ENCODE measurements at regions not wholly inside any gene's neighbourhood (a gene's known extent, or its start where the extent isn't known, plus 50 kb on each side); places are given as distances from the start of the nearest gene placed in this dataset.

DNA sequence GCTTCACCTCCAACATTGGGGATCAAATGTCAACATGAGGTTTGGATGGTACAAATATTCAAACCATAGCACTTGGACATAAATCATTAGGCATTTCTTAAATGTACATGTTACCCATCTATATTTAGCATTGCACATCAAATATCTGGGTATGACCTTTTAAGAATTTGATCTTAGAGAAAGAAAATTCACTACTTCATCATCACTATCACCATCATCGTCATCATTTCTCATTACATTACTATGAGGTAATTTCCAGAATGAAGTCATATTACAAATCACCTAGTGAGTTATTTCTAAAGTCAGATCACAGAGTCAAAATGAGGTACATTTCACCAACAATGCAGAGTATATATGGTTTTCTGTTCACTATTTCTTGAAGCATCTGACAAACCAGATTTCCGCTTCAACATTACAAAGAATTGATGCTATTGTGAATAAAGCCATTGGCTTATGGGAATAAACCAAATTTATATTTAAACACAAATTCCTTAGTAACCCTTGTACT, 356.4 kb upstream of the GYPC start (continued):
- TF ChIP-seq NRL (CRISPR knock-in tag; IDR thresholded peaks at IDR 0.05; ENCODE audit: borderline replicate concordance), result no peak
- TF ChIP-seq ZFX (CRISPR knock-in tag; IDR thresholded peaks at IDR 0.05; ENCODE audit: low read depth), result no peak
- no peak for TF ChIP-seq ZNF574 (CRISPR knock-in tag; IDR thresholded peaks at IDR 0.05)
- TF ChIP-seq CREB1 (IDR thresholded peaks at IDR 0.05), result peak; percentile 66
- no peak for TF ChIP-seq CREB1 (CRISPR knock-in tag; IDR thresholded peaks at IDR 0.05)
- TF ChIP-seq, protein P1, sequence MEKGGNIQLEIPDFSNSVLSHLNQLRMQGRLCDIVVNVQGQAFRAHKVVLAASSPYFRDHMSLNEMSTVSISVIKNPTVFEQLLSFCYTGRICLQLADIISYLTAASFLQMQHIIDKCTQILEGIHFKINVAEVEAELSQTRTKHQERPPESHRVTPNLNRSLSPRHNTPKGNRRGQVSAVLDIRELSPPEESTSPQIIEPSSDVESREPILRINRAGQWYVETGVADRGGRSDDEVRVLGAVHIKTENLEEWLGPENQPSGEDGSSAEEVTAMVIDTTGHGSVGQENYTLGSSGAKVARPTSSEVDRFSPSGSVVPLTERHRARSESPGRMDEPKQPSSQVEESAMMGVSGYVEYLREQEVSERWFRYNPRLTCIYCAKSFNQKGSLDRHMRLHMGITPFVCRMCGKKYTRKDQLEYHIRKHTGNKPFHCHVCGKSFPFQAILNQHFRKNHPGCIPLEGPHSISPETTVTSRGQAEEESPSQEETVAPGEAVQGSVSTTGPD (CRISPR knock-in tag; IDR thresholded peaks at IDR 0.05), result no peak
- no peak for TF ChIP-seq HOXA5 (CRISPR knock-in tag; IDR thresholded peaks at IDR 0.05)

DNA sequence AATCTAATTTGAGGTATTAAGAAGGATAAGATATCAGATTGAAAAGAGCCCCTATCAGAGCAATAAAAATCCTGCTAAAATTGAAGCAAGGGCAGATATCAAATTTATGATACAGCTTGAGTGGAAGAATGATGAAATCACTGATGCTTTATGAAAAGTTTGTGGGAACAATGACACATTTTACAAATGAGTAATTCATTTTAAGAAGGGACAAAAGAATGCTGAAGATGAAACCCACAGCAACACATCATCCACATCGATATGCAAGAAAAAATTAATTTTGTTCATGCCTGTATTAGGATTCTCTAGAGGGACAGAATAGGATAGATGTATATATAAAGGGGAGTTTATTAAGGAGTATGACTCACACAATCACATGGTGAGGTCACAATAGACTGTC, 355.6 kb upstream of the GYPC start:
- in situ Hi-C loops (cut with HindIII; ENCODE audit: extremely low pct_ligation_motif_present, low pct_unique_long_range_greater_than_20kb), result no loop called here
- no peaks in the 10 kb centered on the region for H3K9me3 ChIP-seq (ENCODE audit: low read length)
- no peak overlapping the region for H3K4me3 ChIP-seq (replicated peaks in 1 of 3; ENCODE audit: insufficient read depth in 1 of 3, low read depth in 2 of 3, low read length in 3 of 3)

More for the DNA sequence above, 355.6 kb upstream of the GYPC start:
- H4K20me1 ChIP-seq (ENCODE audit: insufficient read depth, low read length), result no peaks in the 10 kb centered on the region
- no peak overlapping the region for H3K9ac ChIP-seq (ENCODE audit: insufficient read depth, low read depth, low read length)
- DNase-seq (ENCODE audit: low spot score) (no peak), ATAC-seq (no peak), FAIRE-seq (no peak)
- BruUV-seq (replicated peaks), result no TSS peak
- WGBS (ENCODE audit: low lambda C conversion rate), result 2% methylated on average over 1 of the region's 1 CpG
- TF ChIP-seq CREB1 (IDR thresholded peaks at IDR 0.05) (peak; percentile 34; the same call in 1 of the 2 replicates), CREB1 (CRISPR knock-in tag; IDR thresholded peaks at IDR 0.05) (no peak), FOXK2 (IDR thresholded peaks at IDR 0.05) (no peak)
- ChIA-PET POLR2A (no interaction called here), CTCF (ENCODE audit: low intra/inter-chr PET ratio, low total read pairs) (no interaction called here)
- no peaks in the 10 kb centered on the region for H3K79me2 ChIP-seq (ENCODE audit: insufficient read depth, low read length)
- H3K27me3 ChIP-seq (ENCODE audit: control insufficient read depth in 1 of 2, insufficient read depth in 2 of 2, low read length in 2 of 2), result no peaks in the 10 kb centered on the region
- no peaks in the 10 kb centered on the region for H3K4me1 ChIP-seq (ENCODE audit: insufficient read depth, low read length)
- no peak overlapping the region for H2AFZ ChIP-seq (ENCODE audit: low read length)
- no peaks in the 10 kb centered on the region for H3K36me3 ChIP-seq (replicated peaks in 1 of 2; ENCODE audit: control insufficient read depth in 1 of 2, insufficient read depth in 2 of 2, low read length in 2 of 2)
- intact Hi-C loops (cut with micrococcal nuclease; ENCODE audit: unreplicated experiment), result no loop called here
- H3K27ac ChIP-seq (ENCODE audit: extremely low read length, insufficient read depth, low read length), result no peak overlapping the region
- H3K4me2 ChIP-seq (ENCODE audit: low read depth, low read length), result no peak overlapping the region

Measured in HepG2 (cell line).